H7 (cell line): ENCODE measurements at regions not wholly inside any gene's neighbourhood (a gene's known extent, or its start where the extent isn't known, plus 50 kb on each side); places are given as distances from the start of the nearest gene placed in this dataset.
A peak's percentile ranks its signal among the peaks of the same experiment; 100 is the strongest.

ENCODE experiments used
- DNase-seq: peaks from one replicate; pipeline ENCODE4 v3.0.0; 2012
- H3K27me3 ChIP-seq: 2 replicates; pipeline ENCODE4 v1.6.0; 2011; ENCODE audit warnings: mild to moderate bottlenecking, low read length; ENCODE audit not compliant: control insufficient read depth, insufficient read depth
- H3K36me3 ChIP-seq: replicated peaks from 2 replicates; pipeline ENCODE4 v1.5.1; 2011; ENCODE audit warnings: low read length; ENCODE audit not compliant: control insufficient read depth, insufficient read depth
- H3K4me3 ChIP-seq: 2 replicates; pipeline ENCODE4 v1.5.1; 2011; ENCODE audit warnings: low read depth, mild to moderate bottlenecking, control low read depth, low read length, moderate library complexity; ENCODE audit not compliant: insufficient read depth

- no peak overlapping the region for H3K4me3 ChIP-seq
- H3K27me3 ChIP-seq, result no peaks in the 10 kb centered on the region
- H3K36me3 ChIP-seq, result no peaks in the 10 kb centered on the region
- DNase-seq, result no peak
Measured at GRCh38 chr6:80541181-80541580, 434.7 kb downstream of the BCKDHB start.

- H3K36me3 ChIP-seq, result no peaks in the 10 kb centered on the region
- no peak for DNase-seq
- no peak overlapping the region for H3K4me3 ChIP-seq
- no peaks in the 10 kb centered on the region for H3K27me3 ChIP-seq
Measured at GRCh38 chr6:80540700-80541099, 434.2 kb downstream of the BCKDHB start.

- no peak overlapping the region for H3K4me3 ChIP-seq
- no peak for DNase-seq
- H3K27me3 ChIP-seq, result no peaks in the 10 kb centered on the region
- no peaks in the 10 kb centered on the region for H3K36me3 ChIP-seq
Measured at GRCh38 chr6:80537118-80537972, 430.9 kb downstream of the BCKDHB start.

- DNase-seq, result no peak
- Histone ChIP-seq H3K27me3 (no peaks in the 10 kb centered on the region), H3K36me3 (no peaks in the 10 kb centered on the region), H3K4me3 (no peak overlapping the region)
Measured at GRCh38 chr6:80535914-80536565, 429.6 kb downstream of the BCKDHB start.

- Histone ChIP-seq H3K27me3 (no peaks in the 10 kb centered on the region), H3K36me3 (no peaks in the 10 kb centered on the region), H3K4me3 (no peak overlapping the region)
- no peak for DNase-seq
Measured at GRCh38 chr6:80531681-80532619, 425.5 kb downstream of the BCKDHB start.

GRCh38 chr6:80530103-80530502 is 423.6 kb downstream of the BCKDHB start:
- no peak for DNase-seq
- H3K36me3 ChIP-seq, result no peaks in the 10 kb centered on the region
- H3K4me3 ChIP-seq, result no peak overlapping the region
- no peaks in the 10 kb centered on the region for H3K27me3 ChIP-seq

GRCh38 chr6:80528115-80528514 is 421.6 kb downstream of the BCKDHB start:
- no peak for DNase-seq
- H3K36me3 ChIP-seq, result no peaks in the 10 kb centered on the region
- H3K27me3 ChIP-seq, result no peaks in the 10 kb centered on the region

GRCh38 chr6:80527552-80528052 is 421.1 kb downstream of the BCKDHB start:
- Histone ChIP-seq H3K36me3 (no peaks in the 10 kb centered on the region), H3K4me3 (no peak overlapping the region), H3K27me3 (no peaks in the 10 kb centered on the region)
- no peak for DNase-seq

More at GRCh38 chr6:80528115-80528514, 421.6 kb downstream of the BCKDHB start:
- H3K4me3 ChIP-seq, result no peak overlapping the region

- no peaks in the 10 kb centered on the region for H3K36me3 ChIP-seq
- no peak overlapping the region for H3K4me3 ChIP-seq
- peak; percentile 45 for DNase-seq
- no peaks in the 10 kb centered on the region for H3K27me3 ChIP-seq
Measured at GRCh38 chr6:80523531-80523997, 417.1 kb downstream of the BCKDHB start.

GRCh38 chr6:80523010-80523409 is 416.5 kb downstream of the BCKDHB start:
- H3K27me3 ChIP-seq, result no peaks in the 10 kb centered on the region
- no peak for DNase-seq

GRCh38 chr6:80522576-80522975 is 416.1 kb downstream of the BCKDHB start:
- Histone ChIP-seq H3K36me3 (no peaks in the 10 kb centered on the region), H3K27me3 (no peaks in the 10 kb centered on the region), H3K4me3 (no peak overlapping the region)
- no peak for DNase-seq

More at GRCh38 chr6:80523010-80523409, 416.5 kb downstream of the BCKDHB start:
- H3K36me3 ChIP-seq, result no peaks in the 10 kb centered on the region
- H3K4me3 ChIP-seq, result no peak overlapping the region

GRCh38 chr6:80519811-80520594 is 413.5 kb downstream of the BCKDHB start:
- DNase-seq, result no peak
- H3K27me3 ChIP-seq, result no peaks in the 10 kb centered on the region
- no peaks in the 10 kb centered on the region for H3K36me3 ChIP-seq
- no peak overlapping the region for H3K4me3 ChIP-seq

GRCh38 chr6:80517525-80517924 is 411.1 kb downstream of the BCKDHB start:
- Histone ChIP-seq H3K4me3 (no peak overlapping the region), H3K27me3 (no peaks in the 10 kb centered on the region), H3K36me3 (no peaks in the 10 kb centered on the region)
- no peak for DNase-seq
